ENCODE measurements at regions not wholly inside any gene's neighbourhood (a gene's known extent, or its start where the extent isn't known, plus 50 kb on each side); places are given as distances from the start of the nearest gene placed in this dataset.
"Not testable (repeated sequence)": the region's sequence is repeated elsewhere in the genome, so short reads cannot be mapped to it uniquely, and the experiment has no call there.

DNA sequence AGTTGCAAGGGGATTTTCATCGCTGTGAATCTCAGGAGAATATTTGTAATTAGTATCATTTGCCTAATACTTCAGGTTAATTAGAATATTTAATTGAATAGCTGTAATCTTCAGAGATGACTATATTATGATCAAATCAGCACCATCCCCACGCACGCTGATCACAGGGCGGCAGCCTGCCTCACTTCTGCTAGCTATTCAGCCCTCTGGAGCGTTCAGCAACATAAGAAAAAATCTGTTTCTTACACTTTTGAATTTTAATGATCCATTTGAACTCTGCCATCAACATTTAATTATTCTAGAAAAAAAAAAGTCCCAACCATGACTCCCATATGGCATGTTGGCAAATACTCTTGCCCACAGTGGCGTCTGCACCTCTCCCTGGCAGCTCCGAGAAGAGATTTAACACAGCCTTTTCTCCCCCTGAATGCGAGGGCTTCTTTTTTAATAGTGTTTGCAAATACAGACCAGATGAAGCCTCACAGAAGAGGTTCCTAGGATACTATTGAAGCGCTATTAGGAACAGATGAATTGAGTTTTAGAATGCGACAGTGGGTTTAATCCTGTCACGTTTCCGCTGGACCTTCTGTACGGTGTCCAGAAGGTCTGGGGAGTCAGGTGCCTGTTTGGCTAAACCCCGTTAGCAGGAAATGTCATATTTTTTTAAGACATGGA lies 731.9 kb upstream of the SALL3 start:
- ATAC-seq (replicated peaks in 1 of 2) (no peak), DNase-seq (no peak)
- Mint-ChIP-seq H3K4me3 (no peak overlapping the region), H3K4me1 (ENCODE audit: low read depth) (no peaks in the 10 kb centered on the region), H3K27ac (no peak overlapping the region), H3K9me3 (no peaks in the 10 kb centered on the region), H3K27me3 (ENCODE audit: low read depth) (no peaks in the 10 kb centered on the region), H3K36me3 (ENCODE audit: insufficient read depth in 2 of 2) (no peaks in the 10 kb centered on the region)

DNA sequence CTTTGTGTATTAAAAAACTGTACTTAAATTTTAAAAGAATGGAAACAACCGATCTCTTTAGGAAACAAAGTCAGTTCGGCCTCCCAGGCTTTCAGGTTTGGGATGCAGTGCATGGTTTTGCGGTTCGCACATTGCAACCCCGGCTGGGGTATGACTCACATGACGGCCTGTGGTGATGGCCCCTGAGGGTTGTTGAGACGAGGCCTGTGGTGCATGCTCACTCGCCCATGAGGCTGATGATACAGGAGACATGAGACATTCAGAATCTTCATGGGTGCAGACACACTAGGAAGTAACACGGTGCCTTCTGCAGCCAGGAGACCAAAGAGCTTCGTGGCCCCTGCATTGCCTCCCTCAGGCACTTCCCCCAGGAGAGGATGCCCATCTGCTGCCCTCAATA lies 724.6 kb upstream of the SALL3 start:
- Mint-ChIP-seq H3K36me3 (ENCODE audit: insufficient read depth in 2 of 2) (no peaks in the 10 kb centered on the region), H3K4me1 (ENCODE audit: low read depth) (no peaks in the 10 kb centered on the region), H3K9me3 (peaks cover 0 to 2% of the 10 kb centered on the region in 2 donors)

DNA sequence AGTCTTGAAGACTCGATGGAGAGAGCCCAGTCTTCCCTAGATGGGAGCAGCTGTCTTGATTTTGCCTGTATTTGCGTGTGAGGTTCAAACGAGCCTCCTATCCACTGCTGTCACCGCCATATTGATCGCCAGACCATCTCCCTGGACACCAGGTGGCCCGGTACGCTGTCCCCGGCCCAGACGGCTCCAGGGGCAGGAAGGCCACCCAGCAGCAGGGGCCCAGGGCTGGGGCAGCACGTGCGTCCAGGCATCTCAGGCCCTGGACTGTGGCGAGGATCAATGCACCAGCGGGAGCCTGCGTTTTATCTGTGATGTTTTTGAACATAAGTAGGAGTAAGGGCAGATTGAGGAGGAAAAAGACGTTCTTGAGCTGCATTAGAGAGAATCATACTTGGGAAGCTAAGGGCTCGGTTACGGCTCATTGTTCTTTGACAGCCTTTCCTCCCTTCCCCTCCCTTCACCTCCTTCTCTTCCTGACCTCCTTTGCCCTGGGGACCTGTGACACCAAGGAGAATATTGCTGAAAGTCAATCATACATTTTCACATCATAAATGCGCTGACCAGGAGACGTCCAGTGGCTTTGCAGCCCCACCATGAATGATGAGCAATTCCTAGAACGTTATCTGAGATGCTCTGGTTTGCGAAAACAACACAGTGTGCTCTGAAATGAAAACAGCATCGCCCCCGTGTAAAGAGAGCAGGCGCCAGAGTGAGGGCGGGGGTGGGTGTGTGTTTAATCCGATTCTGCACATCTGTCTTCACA lies 711.2 kb upstream of the SALL3 start:
- H3K36me3 Mint-ChIP-seq (ENCODE audit: insufficient read depth in 2 of 2), result no peaks in the 10 kb centered on the region
- no peaks in the 10 kb centered on the region for H3K27me3 Mint-ChIP-seq (ENCODE audit: low read depth)
- peaks cover 2 to 4% of the 10 kb centered on the region in 2 donors for H3K9me3 Mint-ChIP-seq
- no peak overlapping the region for H3K27ac Mint-ChIP-seq
- no peaks in the 10 kb centered on the region for H3K4me1 Mint-ChIP-seq (ENCODE audit: low read depth)
- ATAC-seq (replicated peaks in 1 of 2) (no peak), DNase-seq (no peak)
- H3K4me3 Mint-ChIP-seq, result no peak overlapping the region

More for the DNA sequence above, 724.6 kb upstream of the SALL3 start:
- DNase-seq, result no peak
- Mint-ChIP-seq H3K4me3 (no peak overlapping the region), H3K27me3 (ENCODE audit: low read depth) (no peaks in the 10 kb centered on the region), H3K27ac (no peak overlapping the region)
- ATAC-seq (replicated peaks in 1 of 2), result no peak

DNA sequence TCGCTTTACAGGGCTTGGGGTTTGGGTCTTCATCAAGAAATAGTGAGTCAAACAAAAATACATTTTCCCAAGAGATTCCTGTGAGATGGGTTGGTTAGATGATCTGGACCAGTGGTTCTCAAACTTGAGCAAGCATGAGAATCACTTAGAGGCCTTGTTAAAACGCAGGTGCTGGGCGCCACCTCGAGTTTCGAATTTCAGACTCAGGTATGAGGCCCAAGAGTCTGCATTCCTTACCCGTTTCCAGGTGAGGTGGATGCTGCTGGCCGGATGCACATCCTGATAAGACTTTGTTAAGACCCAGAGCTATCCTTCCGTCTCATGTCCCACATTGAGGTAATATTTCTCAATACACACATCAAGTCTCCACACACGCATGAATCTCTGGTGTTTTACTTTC lies 707.8 kb upstream of the SALL3 start:
- H3K9me3 Mint-ChIP-seq, result peaks cover 9 to 12% of the 10 kb centered on the region in 2 donors
- H3K36me3 Mint-ChIP-seq (ENCODE audit: insufficient read depth in 2 of 2), result peaks cover 2 to 3% of the 10 kb centered on the region in 2 donors
- DNase-seq, result no peak
- no peaks in the 10 kb centered on the region for H3K4me1 Mint-ChIP-seq (ENCODE audit: low read depth)
- no peak overlapping the region for H3K4me3 Mint-ChIP-seq
- H3K27me3 Mint-ChIP-seq (ENCODE audit: low read depth), result no peaks in the 10 kb centered on the region
- H3K27ac Mint-ChIP-seq, result no peak overlapping the region
- no peak for ATAC-seq (replicated peaks in 1 of 2)

DNA sequence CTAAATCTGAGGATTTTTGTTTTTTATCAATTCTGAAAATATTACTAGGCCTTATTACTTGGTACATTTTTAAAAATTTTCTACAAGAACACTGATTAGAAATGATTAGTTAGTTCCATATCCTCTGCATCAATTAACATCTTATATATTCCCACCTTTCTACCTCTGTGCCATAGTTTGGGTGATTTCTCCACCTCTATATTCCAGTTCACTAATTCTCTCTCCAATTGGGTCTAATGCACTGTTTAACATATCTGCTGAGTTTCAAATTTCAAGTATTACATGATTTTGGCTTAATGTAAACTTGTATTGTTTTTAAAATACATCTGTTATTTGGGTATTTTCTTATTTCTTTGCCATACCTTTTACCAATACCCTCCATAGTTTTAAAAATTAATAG lies 705.7 kb upstream of the SALL3 start:
- H3K27me3 Mint-ChIP-seq (ENCODE audit: low read depth), result no peaks in the 10 kb centered on the region
- no peak overlapping the region for H3K27ac Mint-ChIP-seq
- H3K4me1 Mint-ChIP-seq (ENCODE audit: low read depth), result no peaks in the 10 kb centered on the region
- peaks cover 7 to 13% of the 10 kb centered on the region in 2 donors for H3K9me3 Mint-ChIP-seq
- peaks cover 2 to 3% of the 10 kb centered on the region in 2 donors for H3K36me3 Mint-ChIP-seq (ENCODE audit: insufficient read depth in 2 of 2)
- ATAC-seq (replicated peaks in 1 of 2), result no peak
- no peak overlapping the region for H3K4me3 Mint-ChIP-seq
- no peak for DNase-seq

DNA sequence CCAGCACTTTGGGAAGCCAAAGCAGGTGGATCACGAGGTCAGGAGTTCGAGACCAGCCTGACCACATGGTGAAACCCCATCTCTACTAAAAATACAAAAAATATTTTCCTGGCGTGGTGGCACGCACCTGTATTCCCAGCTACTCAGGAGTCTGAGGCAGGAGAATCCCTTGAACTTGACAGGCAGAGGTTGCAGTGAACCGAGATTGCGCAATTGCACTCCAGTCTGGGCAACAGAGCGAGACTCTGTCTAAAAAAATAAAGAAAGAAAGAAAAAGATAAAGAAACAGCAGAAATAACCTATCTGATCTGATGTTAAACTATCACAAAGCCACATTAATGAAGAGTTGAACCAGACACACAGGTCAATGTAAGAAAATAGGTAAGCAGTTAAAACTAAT lies 696.2 kb upstream of the SALL3 start:
- not testable (repeated sequence) for H3K27ac Mint-ChIP-seq; H3K27me3 Mint-ChIP-seq (ENCODE audit: low read depth); H3K36me3 Mint-ChIP-seq (ENCODE audit: insufficient read depth in 2 of 2); H3K4me3 Mint-ChIP-seq; DNase-seq; H3K9me3 Mint-ChIP-seq; ATAC-seq (replicated peaks in 1 of 2); H3K4me1 Mint-ChIP-seq (ENCODE audit: low read depth)

DNA sequence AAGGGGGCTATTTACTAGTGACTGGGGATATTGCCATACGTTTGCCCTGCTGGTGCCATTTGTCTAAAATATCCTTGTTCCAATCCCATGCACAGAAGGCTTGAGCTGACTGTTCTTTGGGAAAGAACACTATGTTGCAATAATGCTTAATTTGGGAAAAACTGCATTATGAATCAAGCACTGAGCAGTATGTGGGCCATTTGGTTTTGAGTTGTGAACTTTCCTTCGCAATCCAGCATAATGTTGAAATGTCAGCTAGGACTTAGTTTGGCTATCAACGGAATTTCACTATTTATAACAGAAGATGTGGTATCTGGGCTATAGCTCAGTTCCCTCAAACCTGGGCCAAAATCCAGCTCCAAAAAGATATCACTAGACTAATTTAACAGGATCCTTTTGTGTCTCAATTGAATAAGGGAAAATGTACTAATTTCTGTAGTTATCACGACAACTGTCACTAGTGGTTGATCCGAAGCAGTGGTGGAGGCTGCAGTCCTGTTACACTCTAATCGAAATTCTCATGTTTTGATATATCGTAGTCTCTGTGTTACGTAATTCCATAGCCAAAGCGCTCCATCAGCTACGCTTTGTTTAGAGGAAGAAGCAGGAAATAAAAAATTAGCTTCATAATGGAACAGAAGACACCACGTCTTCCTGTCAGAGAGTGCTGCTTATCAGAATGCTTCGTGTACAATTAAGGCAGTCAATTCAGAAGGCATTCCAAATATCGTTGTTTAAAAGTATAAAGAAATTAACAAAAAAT lies 686.8 kb upstream of the SALL3 start:
- H3K4me1 Mint-ChIP-seq (ENCODE audit: low read depth), result no peaks in the 10 kb centered on the region
- no peak overlapping the region for H3K4me3 Mint-ChIP-seq
- H3K27me3 Mint-ChIP-seq (ENCODE audit: low read depth), result peaks cover 5% of the 10 kb centered on the region
- H3K36me3 Mint-ChIP-seq (ENCODE audit: insufficient read depth in 2 of 2), result no peaks in the 10 kb centered on the region
- DNase-seq (no peak), ATAC-seq (replicated peaks in 1 of 2) (no peak)
- H3K9me3 Mint-ChIP-seq, result peaks cover 1 to 2% of the 10 kb centered on the region in 2 donors
- no peak overlapping the region for H3K27ac Mint-ChIP-seq

DNA sequence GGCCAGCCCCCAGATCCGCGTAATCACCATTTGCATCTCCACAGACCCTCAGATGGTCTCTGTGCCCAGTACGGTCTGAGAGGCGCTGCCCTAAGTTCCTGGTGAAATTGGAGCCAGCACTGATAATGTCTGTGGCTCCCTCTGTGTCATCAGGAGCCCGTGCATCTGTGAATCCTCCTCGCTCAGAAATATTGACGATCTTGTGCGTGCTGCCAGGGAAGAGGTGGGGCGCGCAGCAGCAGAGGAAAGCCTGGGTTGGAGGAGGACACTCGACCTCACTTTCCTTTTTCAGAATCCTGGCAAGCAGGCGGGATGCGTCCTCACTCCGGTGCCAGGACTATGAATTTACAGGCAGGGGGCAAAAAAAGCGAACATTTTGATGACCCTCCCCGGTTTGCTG lies 686.1 kb upstream of the SALL3 start:
- H3K4me1 Mint-ChIP-seq (ENCODE audit: low read depth), result no peaks in the 10 kb centered on the region
- ATAC-seq (replicated peaks in 1 of 2) (no peak), DNase-seq (no peak)
- no peaks in the 10 kb centered on the region for H3K36me3 Mint-ChIP-seq (ENCODE audit: insufficient read depth in 2 of 2)
- H3K4me3 Mint-ChIP-seq, result no peak overlapping the region
- H3K9me3 Mint-ChIP-seq, result no peaks in the 10 kb centered on the region
- H3K27ac Mint-ChIP-seq, result no peak overlapping the region
- peaks cover 5% of the 10 kb centered on the region for H3K27me3 Mint-ChIP-seq (ENCODE audit: low read depth)

DNA sequence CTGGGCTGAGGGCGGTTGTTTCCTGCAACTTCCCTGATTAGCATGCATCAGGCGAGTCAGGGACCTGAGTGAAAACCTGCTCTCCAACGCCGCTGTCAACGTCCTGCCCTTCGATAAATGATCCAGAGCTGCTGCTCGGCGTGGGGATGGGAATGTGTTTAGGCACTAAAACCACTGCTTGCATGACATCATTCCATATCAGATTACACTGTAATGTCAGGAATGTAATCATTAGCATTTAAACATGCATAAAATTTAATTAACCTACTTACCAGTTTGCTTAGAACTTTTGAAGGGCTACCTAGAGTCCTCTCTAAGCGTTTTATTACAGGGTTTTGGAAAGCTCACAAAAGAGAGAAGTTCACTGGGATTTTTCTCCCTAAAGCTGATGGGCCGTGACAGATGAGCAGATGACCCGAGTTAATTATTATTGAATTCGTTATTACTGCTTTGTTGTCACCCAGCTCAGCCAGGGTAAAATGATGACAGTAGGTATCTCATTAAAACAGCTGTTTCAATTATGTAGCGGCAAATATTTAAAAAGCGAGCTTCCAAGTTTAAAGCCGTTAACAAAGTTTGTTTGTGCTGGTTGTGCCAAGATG lies 685.6 kb upstream of the SALL3 start:
- ATAC-seq (replicated peaks in 1 of 2) (no peak), DNase-seq (no peak)
- H3K27ac Mint-ChIP-seq, result no peak overlapping the region

DNA sequence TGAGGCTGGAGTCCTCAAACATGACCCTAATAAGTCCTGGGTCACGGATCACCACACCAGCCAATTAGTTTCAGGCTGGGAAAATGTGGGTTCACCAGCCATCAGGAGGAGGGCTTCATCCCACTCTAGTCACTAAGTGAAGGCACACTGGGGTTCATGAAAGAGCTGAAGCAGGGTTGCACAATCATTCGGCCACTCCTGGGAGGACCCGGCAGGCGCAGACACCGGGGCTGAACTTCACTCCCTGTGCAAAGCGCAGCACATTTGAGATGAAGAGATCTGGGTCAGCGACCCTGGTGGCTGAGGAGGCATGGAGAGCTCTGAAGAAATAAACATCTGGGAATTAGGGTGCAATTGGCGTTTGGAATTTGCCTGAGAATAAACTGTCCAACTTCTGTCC lies 684.4 kb upstream of the SALL3 start:
- Mint-ChIP-seq H3K4me3 (no peak overlapping the region), H3K36me3 (ENCODE audit: insufficient read depth in 2 of 2) (no peaks in the 10 kb centered on the region), H3K27me3 (ENCODE audit: low read depth) (peaks cover 5% of the 10 kb centered on the region), H3K27ac (no peak overlapping the region), H3K4me1 (ENCODE audit: low read depth) (no peaks in the 10 kb centered on the region), H3K9me3 (no peaks in the 10 kb centered on the region)
- ATAC-seq (replicated peaks in 1 of 2) (no peak), DNase-seq (no peak)

More for the DNA sequence above, 685.6 kb upstream of the SALL3 start:
- no peaks in the 10 kb centered on the region for H3K9me3 Mint-ChIP-seq
- H3K4me1 Mint-ChIP-seq (ENCODE audit: low read depth), result no peaks in the 10 kb centered on the region
- peaks cover 5% of the 10 kb centered on the region for H3K27me3 Mint-ChIP-seq (ENCODE audit: low read depth)
- H3K36me3 Mint-ChIP-seq (ENCODE audit: insufficient read depth in 2 of 2), result no peaks in the 10 kb centered on the region
- no peak overlapping the region for H3K4me3 Mint-ChIP-seq

DNA sequence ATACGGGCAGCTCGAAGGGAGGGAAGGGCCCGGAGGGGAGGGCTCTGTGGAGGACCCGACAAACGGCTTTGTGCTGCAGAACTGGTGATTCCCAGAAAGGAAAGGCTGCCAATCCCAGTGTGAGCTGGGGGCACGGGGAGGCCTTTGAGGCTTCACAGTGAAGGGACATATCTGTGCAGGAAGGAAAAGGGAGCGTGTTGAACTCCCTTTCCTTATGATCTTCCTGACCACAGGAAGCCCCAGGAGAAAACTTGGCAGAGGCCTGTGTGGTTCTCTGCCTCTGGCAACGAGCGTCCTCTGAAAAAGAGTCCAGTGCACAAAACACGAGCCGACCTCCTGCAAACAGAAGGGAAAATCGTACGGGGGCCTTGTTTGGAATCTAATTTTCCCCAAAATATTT lies 683.5 kb upstream of the SALL3 start:
- H3K9me3 Mint-ChIP-seq, result no peaks in the 10 kb centered on the region
- no peak for DNase-seq
- no peaks in the 10 kb centered on the region for H3K36me3 Mint-ChIP-seq (ENCODE audit: insufficient read depth in 2 of 2)
- H3K27me3 Mint-ChIP-seq (ENCODE audit: low read depth), result peaks cover 5% of the 10 kb centered on the region
- H3K27ac Mint-ChIP-seq, result no peak overlapping the region
- no peak overlapping the region for H3K4me3 Mint-ChIP-seq
- ATAC-seq (replicated peaks in 1 of 2), result no peak
- no peaks in the 10 kb centered on the region for H3K4me1 Mint-ChIP-seq (ENCODE audit: low read depth)

DNA sequence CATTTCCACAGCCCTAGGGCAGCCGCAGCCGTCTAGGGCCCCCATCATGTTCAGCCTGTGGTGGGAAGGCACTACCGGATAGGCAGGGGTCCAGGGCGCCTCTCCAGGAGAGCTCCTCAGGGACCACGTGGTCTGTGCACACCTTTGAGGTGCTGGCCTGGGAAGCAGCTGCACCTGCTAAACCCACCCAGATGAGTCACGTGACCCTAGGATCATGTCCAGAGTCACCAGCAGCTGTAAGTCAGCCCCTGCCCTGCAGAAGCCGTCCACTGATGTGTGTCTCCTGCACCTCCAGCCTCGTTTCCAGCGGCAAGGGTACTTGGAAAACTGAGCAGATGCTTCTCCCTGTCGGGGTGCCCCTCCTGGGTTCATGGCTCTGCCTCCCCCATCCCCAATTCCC lies 682.6 kb upstream of the SALL3 start:
- no peaks in the 10 kb centered on the region for H3K36me3 Mint-ChIP-seq (ENCODE audit: insufficient read depth in 2 of 2)
- peaks cover 5% of the 10 kb centered on the region for H3K27me3 Mint-ChIP-seq (ENCODE audit: low read depth)
- H3K9me3 Mint-ChIP-seq, result no peaks in the 10 kb centered on the region
- no peak overlapping the region for H3K4me3 Mint-ChIP-seq
- no peaks in the 10 kb centered on the region for H3K4me1 Mint-ChIP-seq (ENCODE audit: low read depth)
- ATAC-seq (replicated peaks in 1 of 2), result no peak
- no peak overlapping the region for H3K27ac Mint-ChIP-seq
- DNase-seq, result no peak

All from activated T-cell treated with anti-CD3 and anti-CD28 coated beads, Interleukin-2, amount 50 U/mL, for 72 hours (primary cell).